HS-5 (cell line): ENCODE measurements at regions not wholly inside any gene's neighbourhood (a gene's known extent, or its start where the extent isn't known, plus 50 kb on each side); places are given as distances from the start of the nearest gene placed in this dataset.

ENCODE experiments used
- DNase-seq: peaks from one replicate; pipeline ENCODE4 v3.0.0-alpha.2; 2012; ENCODE audit warnings: low read depth

DNA sequence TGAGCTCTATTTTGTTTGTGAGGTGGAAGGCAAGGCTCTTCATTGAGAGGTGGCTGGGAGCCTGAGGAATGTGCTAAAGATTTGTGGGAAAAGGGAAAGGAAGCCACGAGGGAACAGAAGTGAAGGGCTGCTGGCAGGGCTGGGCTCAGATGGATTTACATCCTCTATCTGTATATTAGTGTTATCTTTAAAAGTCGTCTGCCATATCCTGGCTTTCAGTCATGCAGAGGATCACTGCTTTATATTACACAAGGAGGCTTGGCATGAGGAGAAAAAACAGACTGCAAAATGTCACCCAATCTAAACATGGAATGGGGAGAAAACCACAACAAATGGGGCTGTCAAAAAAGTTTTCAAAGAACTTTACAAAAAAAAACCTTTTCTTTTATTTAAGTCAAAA, 434.4 kb downstream of the HRH4 start:
- no peak for DNase-seq

GRCh38 chr18:24897461-24897860, 437.0 kb downstream of the HRH4 start:
- no peak for DNase-seq

DNA sequence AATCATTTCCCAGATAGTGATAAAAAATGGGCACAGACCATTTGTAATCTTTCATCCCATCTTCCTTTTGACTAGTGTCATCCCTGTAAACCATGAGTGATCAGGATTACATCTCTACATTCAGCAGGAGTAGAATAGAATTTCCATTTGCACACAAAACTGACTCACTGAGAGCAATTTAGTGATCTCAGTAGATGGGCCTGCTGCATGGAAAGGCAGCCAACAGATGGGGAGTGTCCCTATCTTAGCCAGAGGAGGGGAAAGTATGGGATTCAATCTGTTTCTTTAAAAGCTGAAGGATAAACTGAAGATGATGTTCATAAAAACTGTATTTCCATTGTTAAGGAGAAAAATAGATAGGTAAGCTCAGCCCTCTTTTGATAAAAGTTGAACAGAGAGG, 441.7 kb downstream of the ZNF521 start:
- DNase-seq = peak; percentile 6

DNA sequence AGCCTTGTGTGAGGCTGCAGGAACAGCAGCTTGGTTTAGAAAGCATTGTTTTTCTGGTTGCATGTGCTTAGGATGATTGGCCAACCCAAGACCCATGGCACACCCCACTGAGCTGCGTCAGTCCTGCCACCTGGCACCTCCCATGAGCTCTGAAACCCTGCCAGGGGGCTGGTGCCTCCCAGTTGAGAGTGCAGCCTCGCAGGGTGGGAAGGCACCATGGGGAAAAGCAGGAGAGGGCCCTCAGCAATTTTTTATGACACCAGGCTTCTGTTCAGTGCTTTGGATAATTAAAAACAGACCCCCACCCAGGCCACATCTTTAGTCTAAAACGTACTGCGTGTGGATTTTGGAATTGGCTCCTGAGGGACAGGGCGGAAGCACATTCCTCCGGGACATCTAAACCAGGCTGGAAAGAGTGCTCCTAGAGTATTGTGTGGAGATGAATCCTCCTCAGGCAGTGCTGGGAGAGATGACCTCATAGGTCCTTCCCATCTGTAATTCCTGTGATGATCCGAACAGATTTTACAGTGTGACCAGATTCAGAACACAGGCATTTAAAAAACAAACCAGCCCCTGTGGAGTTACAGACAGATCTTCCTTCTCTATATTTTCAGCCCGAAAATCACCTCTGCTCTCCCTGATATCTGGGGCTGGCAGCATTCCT, 438.3 kb downstream of the ZNF521 start:
- DNase-seq = no peak

DNA sequence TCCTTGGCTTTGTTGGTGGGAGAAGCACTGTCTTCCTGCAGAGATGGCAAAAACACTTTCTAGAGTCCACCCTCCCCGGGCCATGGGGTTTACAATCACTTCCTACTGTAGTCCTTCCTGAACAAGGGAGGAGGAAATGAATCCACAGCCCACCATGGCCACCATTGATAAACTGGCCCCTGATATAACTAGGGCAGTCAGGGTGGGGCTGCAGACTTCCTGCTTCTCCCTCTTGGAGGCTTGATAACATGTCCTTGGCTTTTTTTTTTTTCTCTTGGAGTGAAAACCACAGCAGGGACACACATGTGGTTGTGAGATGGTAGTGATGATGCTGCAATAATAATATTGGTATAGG, 437.8 kb downstream of the ZNF521 start:
- no peak for DNase-seq

GRCh38 chr18:24914685-24915084, 437.3 kb downstream of the ZNF521 start:
- no peak for DNase-seq

DNA sequence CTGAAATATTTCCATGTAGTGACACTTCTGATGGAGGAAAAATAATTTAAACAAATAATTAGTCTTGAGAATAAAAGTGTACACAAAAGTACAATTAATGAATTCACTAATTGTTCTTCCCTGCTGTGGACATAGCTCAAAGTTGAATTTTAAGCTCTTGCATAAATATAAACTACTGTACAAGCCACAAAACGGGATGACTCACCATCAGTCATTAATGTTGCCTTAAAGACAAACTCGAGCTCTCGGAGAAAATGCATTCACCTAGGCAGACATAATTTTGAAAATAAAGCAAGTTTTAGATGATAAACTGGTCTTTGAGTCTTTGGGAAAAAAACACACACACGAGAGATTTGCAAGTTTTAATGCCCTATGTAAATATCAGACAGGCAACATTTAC, 436.4 kb downstream of the ZNF521 start:
- peak; percentile 32 for DNase-seq

GRCh38 chr18:24917767-24918166, 434.2 kb downstream of the ZNF521 start:
- no peak for DNase-seq

- no peak for DNase-seq
These were observed 433.7 kb downstream of the ZNF521 start for GRCh38 chr18:24918257-24918656.

DNA sequence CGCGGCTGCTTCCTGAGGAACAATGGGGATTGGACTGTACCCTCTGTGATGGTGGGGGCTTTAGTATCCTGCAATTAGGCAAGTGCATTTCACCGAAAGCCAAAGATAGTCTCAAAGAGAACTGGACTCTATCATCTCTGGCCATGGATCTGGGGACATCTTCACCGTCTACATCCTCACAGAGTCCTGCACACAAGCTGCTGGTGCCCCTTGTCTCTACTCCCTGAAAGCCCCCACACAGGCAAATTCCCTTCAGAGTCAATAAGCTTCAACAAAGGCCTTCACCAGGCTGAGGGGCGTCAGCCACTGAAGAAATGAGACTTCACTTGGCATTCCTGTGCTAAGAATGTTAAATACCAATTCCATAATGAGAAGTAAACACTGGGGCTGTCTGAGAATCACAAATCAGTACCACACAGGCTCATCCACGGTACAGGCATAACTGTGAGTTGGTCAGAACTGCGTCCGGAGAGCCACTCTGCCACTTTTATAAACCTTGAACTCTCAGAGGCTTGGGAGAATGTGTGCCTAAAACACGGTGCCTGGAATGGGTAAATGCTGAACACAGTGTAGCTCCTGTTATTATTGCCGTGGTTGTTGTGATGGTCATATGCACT, 432.7 kb downstream of the ZNF521 start:
- DNase-seq = no peak

DNA sequence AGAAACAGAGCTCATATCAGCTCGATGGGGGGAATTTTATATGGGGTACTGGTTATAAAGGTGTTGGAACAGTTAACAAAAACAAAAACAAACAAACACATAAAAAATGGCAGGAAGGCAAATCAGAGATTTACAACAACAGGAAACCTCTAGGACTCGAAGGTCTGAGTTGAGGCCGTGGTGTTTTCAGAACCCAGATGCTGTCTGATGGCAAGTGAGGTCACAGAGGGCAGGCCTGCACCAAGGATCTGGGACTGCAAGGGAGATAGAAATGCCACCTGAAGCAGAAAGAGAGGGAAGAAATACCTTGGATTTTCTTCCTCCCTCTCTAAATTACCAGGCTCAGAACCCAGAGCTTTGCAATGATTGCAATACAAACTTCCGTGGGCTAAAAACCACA, 429.5 kb downstream of the ZNF521 start:
- no peak for DNase-seq

DNA sequence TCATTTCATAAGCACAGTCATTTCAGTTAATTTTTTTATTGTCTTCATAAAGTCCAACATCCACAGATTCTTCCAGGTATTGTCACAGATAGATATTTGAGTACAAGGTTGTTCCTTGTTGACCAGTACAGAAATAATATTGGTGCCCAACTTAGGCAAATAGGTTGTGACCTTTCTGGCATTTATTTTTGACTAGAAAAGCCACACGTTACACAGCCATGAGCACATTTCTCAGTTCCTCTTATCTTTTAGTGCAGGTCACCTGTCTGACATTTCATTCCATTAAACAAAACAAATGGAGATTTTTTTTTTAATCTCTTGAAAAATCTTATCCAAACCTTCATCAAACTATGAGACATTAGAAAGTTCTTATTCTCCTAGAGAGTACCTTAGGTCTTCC, 428.8 kb downstream of the ZNF521 start:
- DNase-seq = no peak

DNA sequence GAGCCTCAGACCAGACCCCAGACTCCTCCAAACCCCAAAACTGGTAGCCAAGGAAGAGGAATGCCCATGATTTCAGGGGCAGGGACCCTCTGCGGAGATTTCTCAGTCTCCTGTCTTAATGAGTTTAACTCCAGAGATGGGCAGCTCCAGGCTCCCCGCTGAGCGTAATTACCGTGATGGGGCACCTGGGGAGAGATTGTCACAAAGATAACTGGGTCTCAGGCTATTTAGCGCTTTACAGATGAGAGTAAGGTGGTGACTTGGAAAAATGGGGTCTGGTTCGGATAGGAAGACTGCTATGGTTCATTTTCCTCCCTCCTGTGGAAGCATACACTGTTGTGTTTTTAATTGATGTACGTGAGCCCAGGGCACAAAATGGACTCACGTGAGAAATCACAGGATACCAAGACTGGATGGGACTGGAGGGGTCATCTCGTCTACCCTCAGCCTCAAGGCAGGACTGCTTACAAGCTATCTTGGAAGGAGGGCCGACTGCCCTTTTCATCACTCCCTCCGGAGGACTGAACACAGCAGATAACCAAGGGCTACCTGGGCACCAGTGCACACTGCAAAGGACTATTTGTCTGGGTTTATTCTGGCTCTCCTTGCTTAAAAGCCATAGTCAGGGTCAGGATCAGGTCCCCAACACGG, 427.8 kb downstream of the ZNF521 start:
- DNase-seq = no peak

DNA sequence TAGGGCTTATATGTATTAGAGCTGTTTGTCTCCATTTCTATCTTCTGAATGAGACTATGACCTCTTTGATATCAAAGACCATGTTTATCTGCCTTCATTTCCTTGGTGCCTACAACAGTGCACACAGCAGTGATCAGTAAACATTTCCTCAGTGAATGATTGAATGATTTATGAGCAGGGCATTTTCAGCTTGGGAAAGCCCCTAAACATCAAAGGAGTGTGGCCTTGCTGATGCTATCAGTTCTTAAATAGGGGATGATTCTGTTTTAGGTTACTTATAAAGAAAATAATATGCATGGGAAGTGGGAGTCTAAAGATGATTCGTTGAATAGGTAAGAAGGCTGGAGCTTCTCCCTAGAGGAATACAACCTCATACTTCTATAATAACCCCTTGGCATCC, 425.3 kb downstream of the ZNF521 start:
- DNase-seq = no peak

DNA sequence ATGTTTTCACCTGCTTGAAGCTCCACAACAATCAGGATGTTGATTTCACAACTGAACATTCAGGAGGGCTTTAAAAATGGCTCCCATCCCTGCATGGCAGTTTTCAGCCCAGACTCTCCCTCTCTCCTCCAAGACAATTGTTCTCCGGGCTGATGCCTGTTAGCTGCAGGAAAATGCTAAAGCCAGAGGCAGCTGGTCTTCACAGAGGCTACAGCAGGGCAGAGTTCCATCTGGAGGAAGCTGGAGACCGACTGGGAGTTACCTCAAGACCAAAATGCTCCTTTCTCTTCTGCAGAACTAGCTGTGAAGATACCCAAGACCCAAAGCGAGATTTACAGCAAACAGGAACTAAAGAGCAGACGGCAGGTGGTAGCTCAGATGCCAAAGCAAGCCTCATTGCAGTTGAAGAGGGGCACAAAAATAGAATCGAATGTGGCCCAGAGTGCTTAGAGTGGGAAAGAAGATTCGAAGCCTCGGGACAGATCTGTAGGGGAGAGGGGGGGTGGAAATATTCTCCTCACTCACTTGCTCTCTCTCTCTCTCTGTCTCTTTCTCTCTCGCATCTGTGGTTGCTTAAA, 423.6 kb downstream of the ZNF521 start:
- DNase-seq = no peak

DNA sequence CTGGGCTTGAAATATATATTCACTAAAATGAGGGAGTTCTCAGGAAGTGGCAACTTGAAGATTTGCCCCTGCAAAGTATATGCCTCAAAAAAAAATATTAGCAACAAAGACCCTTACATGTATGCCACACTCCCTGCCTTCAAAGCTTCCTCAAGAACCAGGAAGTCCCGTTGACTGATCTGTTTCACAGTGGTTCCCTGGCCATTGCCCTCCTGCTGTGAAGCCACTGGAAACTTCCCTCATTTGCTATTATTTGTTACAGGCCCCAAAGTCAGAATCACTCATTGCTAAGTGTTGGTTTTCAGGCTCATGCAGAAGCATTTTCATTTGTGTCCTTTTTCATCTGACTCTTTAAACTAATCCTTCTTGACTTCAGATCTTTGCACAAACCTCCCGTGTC, 421.5 kb downstream of the ZNF521 start:
- no peak for DNase-seq

GRCh38 chr18:24930971-24931370, 421.0 kb downstream of the ZNF521 start:
- DNase-seq = no peak

DNA sequence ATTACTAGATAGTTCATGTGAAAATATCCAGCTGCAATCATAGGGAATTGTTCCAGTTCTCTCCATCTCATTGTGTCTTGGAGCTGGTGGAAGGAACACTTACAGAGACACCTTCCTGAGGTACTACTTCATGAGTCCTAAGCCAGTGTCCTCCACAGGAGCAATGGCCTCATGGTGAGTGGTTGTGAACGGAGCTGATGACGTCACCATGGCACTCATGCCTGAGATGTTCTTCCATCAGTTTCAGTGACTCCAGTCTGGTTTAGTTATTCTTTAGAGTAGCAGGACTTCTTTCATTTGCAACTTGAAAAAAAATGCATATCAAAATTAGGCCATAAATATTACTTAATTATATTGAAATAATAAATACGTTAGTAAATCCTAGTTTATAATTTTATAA, 418.6 kb downstream of the ZNF521 start:
- no peak for DNase-seq

DNA sequence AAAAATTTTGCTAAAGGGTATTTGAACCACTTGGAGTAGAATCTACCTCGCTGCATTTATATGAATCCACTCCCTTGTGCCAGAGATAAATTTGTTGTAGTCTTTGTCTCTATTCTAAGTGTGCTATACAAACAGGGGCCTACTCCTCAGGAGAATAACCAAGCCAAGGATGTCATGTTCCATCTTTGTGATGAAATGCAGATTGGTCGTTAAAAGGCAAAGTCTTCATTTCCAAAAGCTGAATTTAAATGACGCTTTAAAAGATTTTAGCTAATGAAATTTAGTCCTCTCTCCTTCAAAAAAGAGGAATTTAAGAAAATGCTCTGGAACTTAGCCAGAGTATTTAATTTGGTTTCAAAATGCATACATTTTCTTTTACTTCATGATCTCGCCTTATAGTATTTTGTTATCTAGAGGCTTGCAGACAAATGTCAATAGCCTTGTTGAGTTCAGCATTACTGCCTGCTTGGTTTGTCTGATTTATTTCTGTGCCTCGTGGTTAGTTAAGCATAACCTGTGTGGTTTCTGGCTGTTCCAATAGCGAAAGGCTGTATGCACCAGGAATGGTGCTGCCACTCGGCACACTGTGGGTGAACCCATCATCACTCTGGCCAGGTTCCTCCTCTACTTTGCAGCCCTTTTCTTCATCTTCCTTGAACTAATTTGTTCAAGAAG, 417.6 kb downstream of the ZNF521 start:
- no peak for DNase-seq

DNA sequence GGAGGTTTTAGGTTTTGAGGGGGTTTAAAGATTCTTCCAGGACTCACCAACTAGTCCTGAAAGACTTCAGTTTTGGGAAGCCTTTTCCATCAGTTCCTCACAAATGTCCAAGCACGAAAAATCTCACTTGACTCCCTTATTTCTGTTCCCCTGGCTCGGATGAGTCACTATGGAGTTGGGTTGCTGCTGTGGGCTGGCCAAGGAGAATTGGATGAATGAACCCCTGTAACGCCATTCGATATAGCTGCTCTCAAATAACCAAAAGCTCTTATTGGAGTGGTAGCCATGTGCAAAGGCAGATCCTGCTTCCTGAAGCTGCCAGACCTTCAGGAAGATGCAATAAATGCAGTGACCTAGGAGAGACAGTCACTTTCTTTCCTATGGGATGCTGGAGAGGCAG, 417.0 kb downstream of the ZNF521 start:
- no peak for DNase-seq

DNA sequence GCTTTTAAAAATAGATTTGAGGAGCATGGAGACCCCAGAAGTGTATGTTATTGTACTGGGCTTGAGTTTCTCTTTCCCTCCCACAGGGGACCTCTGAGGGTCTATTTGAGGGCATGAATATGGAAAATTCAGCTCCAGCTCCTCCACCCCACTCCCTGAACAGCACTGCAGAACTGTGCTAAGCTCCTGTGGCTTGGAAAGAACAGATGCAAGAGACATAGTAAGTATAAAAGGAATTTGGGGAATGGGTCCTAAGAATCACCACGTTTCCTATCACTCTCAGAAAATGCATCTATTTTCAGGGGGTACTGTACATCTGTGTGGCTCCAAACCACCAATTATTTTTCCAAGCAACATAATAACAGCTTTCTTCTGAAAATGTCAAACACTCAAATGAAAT, 416.1 kb downstream of the ZNF521 start:
- DNase-seq = no peak

DNA sequence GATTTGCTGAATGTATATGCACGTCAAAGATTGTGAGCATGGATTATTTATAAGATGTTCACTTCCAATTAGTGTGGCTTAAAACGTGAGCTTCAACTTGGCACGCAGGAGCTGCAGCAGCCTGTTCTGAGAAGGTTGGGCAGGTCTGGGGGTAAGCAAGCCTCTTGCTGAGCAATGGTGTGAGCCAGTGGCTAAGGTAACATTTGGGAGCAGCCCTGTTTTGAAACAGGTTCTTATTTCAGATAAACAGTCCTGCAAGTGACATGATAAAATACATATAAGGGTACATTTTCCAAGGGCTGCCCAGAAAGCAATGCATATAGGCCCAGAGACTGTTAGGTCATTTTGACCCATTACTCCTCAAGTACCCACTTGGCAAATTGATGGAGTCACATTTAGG, 415.3 kb downstream of the ZNF521 start:
- no peak for DNase-seq
